ENCODE measurements at regions not wholly inside any gene's neighbourhood (a gene's known extent, or its start where the extent isn't known, plus 50 kb on each side); places are given as distances from the start of the nearest gene placed in this dataset.
"Not testable (repeated sequence)": the region's sequence is repeated elsewhere in the genome, so short reads cannot be mapped to it uniquely, and the experiment has no call there.

DNA sequence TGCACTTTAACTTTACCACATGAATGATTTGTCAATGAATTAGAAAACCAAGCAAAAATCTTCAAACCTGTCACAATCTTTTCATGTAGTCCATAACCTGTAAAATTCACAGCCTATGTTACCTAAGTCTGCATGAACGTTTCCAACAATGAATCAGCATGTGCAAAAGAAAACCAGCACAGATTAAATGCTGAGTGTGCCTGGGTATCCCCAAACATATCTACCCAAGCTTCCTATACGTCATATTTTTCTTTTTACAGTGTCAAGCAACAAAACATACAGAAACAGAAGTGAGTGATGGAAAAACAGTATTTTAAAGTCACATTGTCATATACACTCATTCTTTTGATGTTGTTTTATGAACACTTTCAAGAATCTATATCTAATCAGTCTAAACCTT, 713.5 kb downstream of the RFPL4B start:
- H3K4me3 Mint-ChIP-seq = no peak overlapping the region
- no peaks in the 10 kb centered on the region for H3K4me1 Mint-ChIP-seq (ENCODE audit: low read depth)
- no peaks in the 10 kb centered on the region for H3K27me3 Mint-ChIP-seq (ENCODE audit: low read depth)
- H3K36me3 Mint-ChIP-seq (ENCODE audit: low read depth) = no peaks in the 10 kb centered on the region
- no peaks in the 10 kb centered on the region for H3K9me3 Mint-ChIP-seq
- H3K27ac Mint-ChIP-seq = no peak overlapping the region
- intact Hi-C loops (cut with micrococcal nuclease) = no loop called here
- no peak for DNase-seq
- CTCF ChIA-PET = interaction anchor here (0.6 kb wide), 1 partner anchor 9 kb away, joined by 5 read pairs; no protein-coding TSS in a partner anchor

GRCh38 chr6:113065611-113066010, 718.5 kb downstream of the RFPL4B start:
- CTCF ChIA-PET = no interaction called here
- intact Hi-C loops (cut with micrococcal nuclease) = no loop called here
- H3K36me3 Mint-ChIP-seq (ENCODE audit: low read depth) = no peaks in the 10 kb centered on the region
- no peaks in the 10 kb centered on the region for H3K4me1 Mint-ChIP-seq (ENCODE audit: low read depth)
- DNase-seq = no peak
- H3K9me3 Mint-ChIP-seq = no peaks in the 10 kb centered on the region
- no peak overlapping the region for H3K27ac Mint-ChIP-seq
- H3K4me3 Mint-ChIP-seq = no peak overlapping the region
- H3K27me3 Mint-ChIP-seq (ENCODE audit: low read depth) = no peaks in the 10 kb centered on the region

DNA sequence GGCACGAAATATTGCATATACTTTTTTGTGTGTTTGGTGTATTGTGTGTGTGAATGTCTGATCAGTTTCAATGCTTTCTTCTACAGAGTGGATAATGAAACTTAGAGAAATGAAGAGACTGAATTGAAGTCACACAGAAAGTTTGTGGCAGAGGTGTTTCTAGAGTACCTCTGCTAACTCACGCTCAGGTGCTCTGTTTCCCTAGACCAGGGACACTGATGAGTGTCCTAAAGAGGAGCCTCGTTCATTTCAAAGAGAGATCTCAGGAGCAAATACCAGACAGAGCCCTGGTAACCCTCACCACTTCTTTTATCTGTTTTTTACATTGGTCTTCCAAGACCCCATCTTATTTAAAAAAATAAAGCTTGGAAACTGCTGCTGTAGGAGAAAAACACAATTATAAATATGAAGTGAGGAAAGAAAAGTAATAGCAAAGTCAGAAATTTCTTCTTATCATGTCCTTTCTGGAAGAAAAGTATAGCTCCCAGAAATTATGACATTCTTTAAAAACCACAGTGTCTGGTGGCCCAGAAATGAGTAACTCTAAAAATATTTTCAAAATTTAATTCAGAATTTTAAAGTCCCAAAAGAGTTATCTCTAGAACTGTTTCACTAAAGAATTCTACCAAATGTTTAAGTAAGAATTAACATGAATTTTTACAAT, 720.6 kb downstream of the RFPL4B start:
- Mint-ChIP-seq H3K4me1 (ENCODE audit: low read depth) (no peaks in the 10 kb centered on the region), H3K9me3 (no peaks in the 10 kb centered on the region), H3K27ac (no peak overlapping the region), H3K27me3 (ENCODE audit: low read depth) (no peaks in the 10 kb centered on the region), H3K4me3 (no peak overlapping the region), H3K36me3 (ENCODE audit: low read depth) (no peaks in the 10 kb centered on the region)
- CTCF ChIA-PET = no interaction called here
- intact Hi-C loops (cut with micrococcal nuclease) = no loop called here
- DNase-seq = no peak

DNA sequence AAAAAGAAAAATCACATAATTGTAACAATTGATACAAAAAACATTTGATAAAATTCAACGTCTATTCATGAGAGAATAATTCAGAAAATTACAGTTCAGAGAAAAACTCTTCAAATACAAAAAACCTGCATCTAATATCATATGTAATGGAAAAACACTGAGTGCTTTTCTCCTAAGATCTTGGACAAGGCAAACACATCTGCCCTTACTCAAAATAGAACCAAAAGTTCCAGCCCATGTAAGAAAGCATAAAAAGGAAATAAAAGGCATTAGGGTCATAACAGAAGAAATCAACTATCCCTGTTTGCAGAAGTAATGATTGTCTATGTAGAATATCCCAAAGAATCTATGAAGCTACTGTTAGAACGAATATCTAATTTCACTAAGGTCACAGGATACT, 721.4 kb downstream of the RFPL4B start:
- Mint-ChIP-seq H3K27me3 (ENCODE audit: low read depth) (no peaks in the 10 kb centered on the region), H3K4me3 (no peak overlapping the region), H3K36me3 (ENCODE audit: low read depth) (no peaks in the 10 kb centered on the region), H3K4me1 (ENCODE audit: low read depth) (no peaks in the 10 kb centered on the region), H3K27ac (no peak overlapping the region), H3K9me3 (no peaks in the 10 kb centered on the region)
- CTCF ChIA-PET = interaction anchor here (0.7 kb wide), 1 partner anchor 235 kb away, joined by 3 read pairs; no protein-coding TSS in a partner anchor
- DNase-seq = no peak
- intact Hi-C loops (cut with micrococcal nuclease) = no loop called here

- H3K4me3 Mint-ChIP-seq; intact Hi-C loops (cut with micrococcal nuclease): not testable (repeated sequence)
Measured at GRCh38 chr6:113070681-113071080, 723.6 kb downstream of the RFPL4B start.

GRCh38 chr6:113073611-113074191, 726.6 kb downstream of the RFPL4B start:
- no peak overlapping the region for H3K27ac Mint-ChIP-seq
- H3K36me3 Mint-ChIP-seq (ENCODE audit: low read depth) = no peaks in the 10 kb centered on the region
- CTCF ChIA-PET = no interaction called here
- no peaks in the 10 kb centered on the region for H3K4me1 Mint-ChIP-seq (ENCODE audit: low read depth)
- H3K27me3 Mint-ChIP-seq (ENCODE audit: low read depth) = no peaks in the 10 kb centered on the region
- DNase-seq = no peak
- no peaks in the 10 kb centered on the region for H3K9me3 Mint-ChIP-seq
- H3K4me3 Mint-ChIP-seq = no peak overlapping the region
- intact Hi-C loops (cut with micrococcal nuclease) = no loop called here

More at GRCh38 chr6:113070681-113071080, 723.6 kb downstream of the RFPL4B start:
- H3K27me3 Mint-ChIP-seq (ENCODE audit: low read depth); H3K27ac Mint-ChIP-seq; H3K9me3 Mint-ChIP-seq; H3K4me1 Mint-ChIP-seq (ENCODE audit: low read depth); H3K36me3 Mint-ChIP-seq (ENCODE audit: low read depth); CTCF ChIA-PET; DNase-seq: not testable (repeated sequence)

DNA sequence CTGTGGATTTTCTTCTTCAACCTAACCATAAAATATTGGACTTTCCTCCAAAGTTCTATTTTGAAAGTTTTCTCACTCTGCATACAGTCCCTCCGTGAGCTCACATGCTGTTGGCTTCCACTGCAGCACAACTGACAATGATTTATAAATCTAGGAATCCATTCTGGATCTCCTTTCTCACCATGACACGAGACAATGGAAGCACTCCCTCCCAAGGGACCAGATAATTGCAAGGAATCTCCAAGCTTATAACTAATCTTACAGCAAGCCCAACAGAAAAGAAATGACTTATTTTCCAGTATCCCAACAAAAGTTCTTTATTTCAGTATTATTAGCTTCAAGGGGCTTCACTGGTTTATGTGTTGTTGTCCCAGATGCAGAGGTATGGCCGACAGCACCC, 729.0 kb downstream of the RFPL4B start:
- intact Hi-C loops (cut with micrococcal nuclease) = no loop called here
- H3K36me3 Mint-ChIP-seq (ENCODE audit: low read depth) = no peaks in the 10 kb centered on the region
- no peaks in the 10 kb centered on the region for H3K9me3 Mint-ChIP-seq
- H3K4me3 Mint-ChIP-seq = no peak overlapping the region
- H3K27me3 Mint-ChIP-seq (ENCODE audit: low read depth) = no peaks in the 10 kb centered on the region
- CTCF ChIA-PET = no interaction called here
- no peaks in the 10 kb centered on the region for H3K4me1 Mint-ChIP-seq (ENCODE audit: low read depth)
- DNase-seq = no peak
- no peak overlapping the region for H3K27ac Mint-ChIP-seq

- no peak overlapping the region for H3K4me3 Mint-ChIP-seq
- H3K36me3 Mint-ChIP-seq (ENCODE audit: low read depth) = no peaks in the 10 kb centered on the region
- CTCF ChIA-PET = no interaction called here
- H3K27me3 Mint-ChIP-seq (ENCODE audit: low read depth) = no peaks in the 10 kb centered on the region
- no peak overlapping the region for H3K27ac Mint-ChIP-seq
- no peaks in the 10 kb centered on the region for H3K9me3 Mint-ChIP-seq
- DNase-seq = no peak
- H3K4me1 Mint-ChIP-seq (ENCODE audit: low read depth) = no peaks in the 10 kb centered on the region
- intact Hi-C loops (cut with micrococcal nuclease) = no loop called here
Measured at GRCh38 chr6:113076816-113077215, 729.7 kb downstream of the RFPL4B start.

DNA sequence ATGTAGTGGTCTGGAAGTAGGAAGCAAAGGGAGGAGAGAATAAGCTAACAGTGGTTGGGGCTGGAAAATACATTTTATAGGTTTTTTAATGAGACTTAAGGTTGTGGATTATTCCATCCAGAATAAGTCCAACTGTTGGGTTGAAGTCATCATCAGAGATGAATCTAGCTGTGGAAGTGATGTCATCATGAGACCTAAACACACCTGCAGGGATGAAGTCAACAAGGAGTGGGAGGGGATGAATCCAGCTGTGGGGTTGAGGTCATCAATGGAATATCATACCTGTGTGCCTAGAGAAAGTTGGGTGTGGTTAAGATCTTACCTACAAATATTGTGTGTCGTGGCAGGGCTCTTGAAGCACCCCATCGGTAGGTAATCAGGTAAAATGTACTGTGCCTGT, 730.7 kb downstream of the RFPL4B start:
- Mint-ChIP-seq H3K36me3 (ENCODE audit: low read depth) (no peaks in the 10 kb centered on the region), H3K4me3 (no peak overlapping the region), H3K27ac (no peak overlapping the region), H3K9me3 (no peaks in the 10 kb centered on the region), H3K27me3 (ENCODE audit: low read depth) (no peaks in the 10 kb centered on the region), H3K4me1 (ENCODE audit: low read depth) (no peaks in the 10 kb centered on the region)
- DNase-seq = no peak
- CTCF ChIA-PET = no interaction called here
- intact Hi-C loops (cut with micrococcal nuclease) = no loop called here

DNA sequence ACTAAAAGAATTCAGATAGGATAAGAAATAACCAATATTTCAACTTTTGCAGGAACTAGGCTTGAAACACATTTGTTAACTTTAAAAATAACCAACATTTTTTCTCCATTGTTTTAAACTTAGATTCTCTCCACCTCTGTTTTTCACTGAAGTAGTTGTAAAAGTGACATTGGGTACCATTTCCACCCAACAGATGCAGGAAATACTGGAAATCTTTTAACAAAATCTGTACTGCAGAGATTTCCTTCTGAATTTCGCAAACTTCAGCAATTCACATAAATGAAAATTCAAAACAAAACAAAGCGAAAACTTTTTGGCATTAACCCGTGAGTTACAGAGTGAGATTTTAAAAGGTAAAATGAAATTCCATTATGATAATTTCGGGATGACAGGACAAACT, 731.7 kb downstream of the RFPL4B start:
- Mint-ChIP-seq H3K27ac (no peak overlapping the region), H3K4me3 (no peak overlapping the region), H3K36me3 (ENCODE audit: low read depth) (no peaks in the 10 kb centered on the region), H3K9me3 (no peaks in the 10 kb centered on the region), H3K27me3 (ENCODE audit: low read depth) (no peaks in the 10 kb centered on the region), H3K4me1 (ENCODE audit: low read depth) (no peaks in the 10 kb centered on the region)
- intact Hi-C loops (cut with micrococcal nuclease) = no loop called here
- no peak for DNase-seq
- CTCF ChIA-PET = no interaction called here

GRCh38 chr6:113082745-113083144, 735.6 kb downstream of the RFPL4B start:
- Mint-ChIP-seq H3K4me1 (ENCODE audit: low read depth) (no peaks in the 10 kb centered on the region), H3K27ac (no peak overlapping the region), H3K36me3 (ENCODE audit: low read depth) (no peaks in the 10 kb centered on the region), H3K9me3 (peaks cover 4% of the 10 kb centered on the region), H3K27me3 (ENCODE audit: low read depth) (no peaks in the 10 kb centered on the region), H3K4me3 (no peak overlapping the region)
- CTCF ChIA-PET = no interaction called here
- DNase-seq = no peak
- intact Hi-C loops (cut with micrococcal nuclease) = no loop called here

- Mint-ChIP-seq H3K9me3 (peaks cover 4% of the 10 kb centered on the region), H3K4me1 (ENCODE audit: low read depth) (no peaks in the 10 kb centered on the region)
- intact Hi-C loops (cut with micrococcal nuclease) = no loop called here
Measured at GRCh38 chr6:113083947-113084346, 736.8 kb downstream of the RFPL4B start.

GRCh38 chr6:113089056-113089455, 741.9 kb downstream of the RFPL4B start:
- no peak for DNase-seq
- intact Hi-C loops (cut with micrococcal nuclease) = no loop called here
- Mint-ChIP-seq H3K4me1 (ENCODE audit: low read depth) (no peaks in the 10 kb centered on the region), H3K4me3 (no peak overlapping the region), H3K9me3 (peaks cover 5% of the 10 kb centered on the region), H3K27me3 (ENCODE audit: low read depth) (no peaks in the 10 kb centered on the region), H3K36me3 (ENCODE audit: low read depth) (no peaks in the 10 kb centered on the region), H3K27ac (no peak overlapping the region)
- CTCF ChIA-PET = no interaction called here

More at GRCh38 chr6:113083947-113084346, 736.8 kb downstream of the RFPL4B start:
- CTCF ChIA-PET = no interaction called here
- DNase-seq = no peak
- Mint-ChIP-seq H3K27me3 (ENCODE audit: low read depth) (no peaks in the 10 kb centered on the region), H3K36me3 (ENCODE audit: low read depth) (no peaks in the 10 kb centered on the region), H3K4me3 (no peak overlapping the region), H3K27ac (no peak overlapping the region)

Data from activated naive CD4-positive, alpha-beta T cell treated with anti-CD3 and anti-CD28 coated beads for 36 hours (primary cell).